ENCODE measurements at regions not wholly inside any gene's neighbourhood (a gene's known extent, or its start where the extent isn't known, plus 50 kb on each side); places are given as distances from the start of the nearest gene placed in this dataset.

- H3K4me3 ChIP-seq (ENCODE audit: low read length): no peak overlapping the region
- TF ChIP-seq CTCF (conservative IDR thresholded peaks at IDR 0.05; ENCODE audit: low read length): no peak
- DNase-seq (ENCODE audit: low read depth): peak; percentile 79
Measured at GRCh38 chr1:170326186-170326585, 180.4 kb downstream of the NTMT2 start.

GRCh38 chr1:170332801-170333200 lies 187.0 kb downstream of the NTMT2 start:
- no peak for DNase-seq (ENCODE audit: low read depth)
- TF ChIP-seq CTCF (conservative IDR thresholded peaks at IDR 0.05; ENCODE audit: low read length): no peak
- no peak overlapping the region for H3K4me3 ChIP-seq (ENCODE audit: low read length)

GRCh38 chr1:170337413-170337994 lies 191.7 kb downstream of the NTMT2 start:
- no peak for TF ChIP-seq CTCF (conservative IDR thresholded peaks at IDR 0.05; ENCODE audit: low read length)
- no peak overlapping the region for H3K4me3 ChIP-seq (ENCODE audit: low read length)
- no peak for DNase-seq (ENCODE audit: low read depth)

- H3K4me3 ChIP-seq (ENCODE audit: low read length): no peak overlapping the region
- TF ChIP-seq CTCF (conservative IDR thresholded peaks at IDR 0.05; ENCODE audit: low read length): no peak
- DNase-seq (ENCODE audit: low read depth): no peak
Measured at GRCh38 chr1:170339534-170339933, 192.4 kb upstream of the GORAB start.

- TF ChIP-seq CTCF (conservative IDR thresholded peaks at IDR 0.05; ENCODE audit: low read length): no peak
- H3K4me3 ChIP-seq (ENCODE audit: low read length): no peak overlapping the region
- no peak for DNase-seq (ENCODE audit: low read depth)
Measured at GRCh38 chr1:170340308-170340707, 191.7 kb upstream of the GORAB start.

GRCh38 chr1:170351366-170351946 lies 180.5 kb upstream of the GORAB start:
- peak; percentile 21 for DNase-seq (ENCODE audit: low read depth)
- no peak for TF ChIP-seq CTCF (conservative IDR thresholded peaks at IDR 0.05; ENCODE audit: low read length)
- H3K4me3 ChIP-seq (ENCODE audit: low read length): no peak overlapping the region

GRCh38 chr1:170354246-170354645 lies 177.7 kb upstream of the GORAB start:
- no peak for TF ChIP-seq CTCF (conservative IDR thresholded peaks at IDR 0.05; ENCODE audit: low read length)
- H3K4me3 ChIP-seq (ENCODE audit: low read length): no peak overlapping the region
- DNase-seq (ENCODE audit: low read depth): no peak
